ENCODE measurements at regions not wholly inside any gene's neighbourhood (a gene's known extent, or its start where the extent isn't known, plus 50 kb on each side); places are given as distances from the start of the nearest gene placed in this dataset.

GRCh38 chr13:104571161-104571892 lies 1505.1 kb upstream of the SLC10A2 start:
- TF ChIP-seq CTCF (IDR thresholded peaks at IDR 0.05; ENCODE audit: low read length), result no peak
- TF ChIP-seq EZH2 (IDR thresholded peaks at IDR 0.05; ENCODE audit: borderline replicate concordance, low read length), result no peak
